Mucosa of descending colon (tissue), 3 donors: ENCODE measurements at regions not wholly inside any gene's neighbourhood (a gene's known extent, or its start where the extent isn't known, plus 50 kb on each side); places are given as distances from the start of the nearest gene placed in this dataset.

Experiments
- ATAC-seq: fragments of 200-7000 bp; cut with Tn5 transposase; one replicate; pipeline ENCODE4 v1.9.1; 2020; ENCODE audit warnings: mild to moderate bottlenecking, moderate library complexity
- DNase-seq, 3 donors: peaks; one replicate each; pipeline ENCODE4 v3.0.0-alpha.2; 2020
- H3K36me3 ChIP-seq: fragments of 200-600 bp; one replicate; pipeline ENCODE4 v1.8.0; 2021; ENCODE audit warnings: low read depth, mild to moderate bottlenecking
- H3K4me1 ChIP-seq: fragments of 200-600 bp; one replicate; pipeline ENCODE4 v1.8.0; 2021; ENCODE audit warnings: low read depth, mild to moderate bottlenecking
- H3K4me3 ChIP-seq: fragments of 200-600 bp; one replicate; pipeline ENCODE4 v1.8.0; 2021; ENCODE audit warnings: mild to moderate bottlenecking
- H3K9me3 ChIP-seq: fragments of 200-600 bp; one replicate; pipeline ENCODE4 v1.8.0; 2021; ENCODE audit warnings: mild to moderate bottlenecking
- CTCF ChIP-seq: fragments of 200-600 bp; IDR thresholded peaks from one replicate; pipeline ENCODE4 v1.8.0; 2022; ENCODE audit warnings: antibody characterized with exemption, mild to moderate bottlenecking
- intact Hi-C, 2 donors: fragments of 100-400 bp; cut with DNase I in 1 of 2; cut with micrococcal nuclease in 1 of 2; formaldehyde crosslinking; loops; one replicate each; pipeline versions ENCODE4 v1.11.0 to v1.11.1; 2022; cut with DNase I, micrococcal nuclease
- donor health status: DM: no; HTN: no; CAD: no; lungs with moderate emphysema.
- donor health status: DM: no; HTN: no; CAD: no.
- donor health status: DM: no; HTN: yes; CAD: no.

- DNase-seq (no peak), ATAC-seq (no peak)
- TF ChIP-seq CTCF: no peak
- Histone ChIP-seq H3K36me3 (no peaks in the 10 kb centered on the region), H3K4me1 (no peaks in the 10 kb centered on the region), H3K4me3 (no peak overlapping the region), H3K9me3 (no peaks in the 10 kb centered on the region)
- intact Hi-C loops: no loop called here
Observed at GRCh38 chr18:71471963-71472725, 1072.0 kb downstream of the CBLN2 start.

- intact Hi-C loops: no loop called here
- H3K9me3 ChIP-seq: no peaks in the 10 kb centered on the region
- TF ChIP-seq CTCF: no peak
Observed at GRCh38 chr18:71456206-71456605, 1087.9 kb downstream of the CBLN2 start.

GRCh38 chr18:71450257-71450656 is 1093.9 kb downstream of the CBLN2 start:
- intact Hi-C loops: no loop called here
- no peaks in the 10 kb centered on the region for H3K36me3 ChIP-seq
- ATAC-seq: no peak
- no peaks in the 10 kb centered on the region for H3K4me1 ChIP-seq
- H3K9me3 ChIP-seq: no peaks in the 10 kb centered on the region
- DNase-seq: no peak
- H3K4me3 ChIP-seq: no peak overlapping the region
- TF ChIP-seq CTCF: no peak

More at GRCh38 chr18:71456206-71456605, 1087.9 kb downstream of the CBLN2 start:
- Histone ChIP-seq H3K4me1 (no peaks in the 10 kb centered on the region), H3K36me3 (no peaks in the 10 kb centered on the region), H3K4me3 (no peak overlapping the region)
- ATAC-seq: no peak
- no peak for DNase-seq

- ATAC-seq: no peak
- Histone ChIP-seq H3K36me3 (no peaks in the 10 kb centered on the region), H3K9me3 (no peaks in the 10 kb centered on the region), H3K4me3 (no peak overlapping the region), H3K4me1 (no peaks in the 10 kb centered on the region)
- TF ChIP-seq CTCF: no peak
- intact Hi-C loops: no loop called here
- no peak for DNase-seq
Observed at GRCh38 chr18:71443706-71444480, 1100.2 kb downstream of the CBLN2 start.

GRCh38 chr18:71442731-71443141 is 1101.4 kb downstream of the CBLN2 start:
- intact Hi-C loops: no loop called here
- H3K4me3 ChIP-seq: no peak overlapping the region
- TF ChIP-seq CTCF: no peak
- ATAC-seq: no peak
- H3K9me3 ChIP-seq: no peaks in the 10 kb centered on the region
- H3K36me3 ChIP-seq: no peaks in the 10 kb centered on the region
- DNase-seq: no peak
- no peaks in the 10 kb centered on the region for H3K4me1 ChIP-seq
